NAMALWA (cell line): ENCODE measurements at regions not wholly inside any gene's neighbourhood (a gene's known extent, or its start where the extent isn't known, plus 50 kb on each side); places are given as distances from the start of the nearest gene placed in this dataset.

Experiments
- DNase-seq: peaks from one replicate; pipeline ENCODE4 v3.0.0-alpha.2; 2015; ENCODE audit warnings: low spot score

- no peak for DNase-seq
Measured at GRCh38 chr12:97324471-97324870, 138.1 kb upstream of the RMST start.

GRCh38 chr12:97335115-97335514 is 127.5 kb upstream of the RMST start:
- no peak for DNase-seq

GRCh38 chr12:97336900-97337751 is 125.5 kb upstream of the RMST start:
- DNase-seq, result no peak

DNA sequence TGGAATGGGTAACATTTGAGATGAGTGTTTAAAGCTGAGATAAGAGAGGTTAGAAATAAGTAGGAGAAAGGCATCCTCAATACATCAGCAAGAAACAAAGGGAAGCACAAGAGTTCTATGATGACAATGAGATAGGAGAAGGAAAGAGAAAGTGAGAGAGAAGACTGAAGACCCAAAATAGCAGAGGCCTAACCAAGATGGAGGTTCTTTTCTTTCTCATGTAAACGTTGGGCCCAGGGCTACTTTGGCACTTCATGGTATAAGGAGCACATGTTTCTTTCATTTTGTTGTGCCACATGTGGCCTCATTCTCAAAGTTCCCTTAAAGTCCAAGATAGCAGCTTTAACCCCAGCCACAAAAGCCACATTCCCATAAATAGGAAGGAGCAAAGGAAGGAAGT is 120.5 kb upstream of the RMST start:
- DNase-seq, result no peak

DNA sequence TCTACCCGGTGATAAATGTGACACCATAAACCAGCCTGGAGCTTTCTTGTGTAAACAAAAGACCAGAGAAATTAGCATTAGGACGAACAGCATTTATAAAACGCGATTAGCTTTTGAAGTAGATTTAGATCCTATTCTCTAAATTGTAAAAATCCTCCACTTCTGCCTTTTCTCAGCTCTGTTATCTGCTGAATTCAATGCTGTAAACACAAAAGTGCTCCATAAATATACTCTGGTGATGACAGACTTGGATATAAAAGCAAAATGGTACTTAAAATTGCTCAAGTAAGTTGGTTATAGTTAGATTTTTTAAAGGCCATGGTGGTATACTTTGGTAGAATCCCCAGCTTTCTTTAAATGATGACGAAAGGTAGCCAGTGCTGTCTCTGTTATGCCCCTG is 114.6 kb upstream of the RMST start:
- no peak for DNase-seq

DNA sequence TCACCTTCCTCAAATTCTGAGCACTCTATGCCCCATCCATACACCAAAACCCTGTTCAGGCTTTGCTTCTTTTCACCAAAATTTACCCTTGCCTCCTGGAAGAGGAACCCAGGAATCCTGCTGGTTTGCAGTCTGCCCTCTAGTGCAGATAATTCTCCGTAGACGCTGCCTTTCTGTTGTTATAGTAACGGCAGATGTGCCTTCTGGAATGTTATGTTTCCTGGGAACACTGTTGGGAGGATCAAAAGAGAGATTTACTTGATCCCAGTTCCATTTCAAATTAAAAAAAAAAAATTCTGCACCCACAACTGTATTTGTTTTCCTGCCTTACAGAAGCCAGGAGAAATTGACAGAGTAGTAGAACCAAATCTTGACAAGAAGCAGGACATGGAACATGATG is 104.2 kb upstream of the RMST start:
- no peak for DNase-seq

DNA sequence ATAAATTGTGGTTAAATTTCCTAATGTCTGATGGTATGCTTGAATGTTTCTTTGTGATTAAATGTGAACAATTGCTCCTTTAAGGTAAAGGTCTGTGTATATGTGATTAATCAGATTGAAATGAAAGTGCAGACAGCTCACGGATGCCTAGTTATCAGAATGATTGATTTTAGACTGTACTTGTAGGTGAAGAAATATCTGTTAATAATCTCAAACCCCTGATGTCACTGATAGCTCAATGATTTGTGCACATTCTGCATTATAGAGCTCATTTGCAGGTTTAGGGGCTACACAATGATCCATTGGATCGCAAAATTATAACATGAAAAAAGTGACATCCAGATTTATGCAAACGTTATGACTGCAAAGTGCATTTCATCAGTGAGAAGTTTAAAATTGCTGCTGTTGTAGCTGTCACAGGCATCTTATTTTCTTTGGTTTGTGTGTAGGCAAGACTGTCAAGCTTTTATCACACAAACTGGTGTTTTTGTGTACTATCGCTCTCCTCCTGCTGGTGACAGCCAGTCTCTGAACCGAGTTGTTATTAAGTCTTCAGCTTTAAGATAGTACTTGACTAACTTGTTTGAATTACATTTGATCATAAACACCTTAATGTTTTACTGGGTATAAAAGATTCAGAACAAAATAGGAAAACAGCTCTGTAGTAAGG is 103.4 kb upstream of the RMST start:
- DNase-seq, result no peak

DNA sequence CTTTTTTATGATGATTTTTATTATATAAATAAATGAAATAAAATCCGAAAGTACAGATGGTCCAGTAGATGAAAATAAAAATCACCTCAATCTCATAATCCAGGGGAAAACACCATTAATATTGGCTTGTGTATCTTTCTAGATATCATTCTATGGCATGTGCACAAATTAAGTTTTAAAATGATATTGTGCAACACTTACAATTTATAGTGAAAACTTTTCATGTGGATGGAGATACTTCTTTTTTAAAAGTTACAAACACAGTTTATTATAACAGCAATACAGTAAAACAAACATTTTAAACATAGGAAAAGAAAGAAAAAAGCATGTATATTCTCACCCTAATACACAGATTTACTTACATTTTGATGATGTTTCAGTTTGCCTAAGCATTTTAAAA is 98.9 kb upstream of the RMST start:
- DNase-seq, result no peak

GRCh38 chr12:97368462-97369163 is 94.0 kb upstream of the RMST start:
- no peak for DNase-seq

DNA sequence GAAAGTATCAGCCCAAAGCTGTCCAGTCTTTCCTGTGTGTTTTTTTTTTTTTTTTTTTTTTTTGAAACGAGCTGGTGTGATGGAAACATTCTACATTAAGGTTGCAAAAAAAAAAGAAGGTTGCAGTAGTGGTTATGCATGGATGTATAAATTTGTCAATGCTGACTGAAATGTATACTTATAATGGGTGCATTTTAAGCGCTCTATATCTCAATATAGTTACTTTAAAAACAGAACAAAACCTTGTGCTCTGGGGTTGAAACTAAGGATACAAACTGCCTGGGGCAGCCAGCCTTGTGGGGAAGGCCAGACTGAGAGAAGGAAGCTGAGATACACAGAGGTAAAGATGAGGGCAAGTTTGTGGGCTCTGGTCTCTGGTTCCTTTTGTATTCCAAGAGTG is 87.3 kb upstream of the RMST start:
- DNase-seq, result no peak

DNA sequence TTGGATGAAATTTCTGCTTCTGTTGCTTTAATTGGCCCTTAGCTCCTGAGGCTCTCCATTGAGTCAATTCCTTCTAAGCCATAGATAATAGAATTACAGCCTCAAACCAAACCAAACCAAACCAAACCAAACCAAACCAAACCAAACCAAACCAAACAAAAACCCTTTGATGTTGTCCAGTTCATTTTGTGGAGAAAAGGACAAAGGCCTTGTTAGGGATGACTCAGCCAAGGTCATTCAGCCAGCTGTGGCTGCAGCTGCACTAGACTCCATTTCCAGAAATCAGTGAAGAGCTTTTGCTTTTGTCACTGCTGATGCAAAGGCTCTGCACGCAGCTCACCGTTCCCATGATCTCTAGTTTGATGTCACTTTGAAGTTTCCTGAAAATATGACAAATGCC is 82.2 kb upstream of the RMST start:
- no peak for DNase-seq

DNA sequence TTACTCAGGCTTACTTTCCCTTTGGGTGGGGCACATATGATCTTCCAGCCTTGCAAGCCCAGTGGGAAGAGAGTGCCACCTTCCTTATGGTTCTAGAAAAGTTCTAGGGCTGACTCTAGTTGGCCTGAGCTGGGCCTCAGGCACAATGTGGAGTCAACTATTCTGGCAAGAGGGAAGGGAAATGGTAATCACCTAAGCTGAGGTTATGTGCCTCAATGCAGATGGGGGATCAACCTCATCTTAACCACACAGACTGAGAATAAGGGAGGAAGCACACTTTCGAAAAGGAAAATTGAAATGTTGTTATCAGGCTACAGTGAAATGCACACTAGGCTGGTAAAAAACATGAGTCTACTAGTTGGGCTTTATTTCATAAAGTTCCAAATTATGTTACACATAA is 77.5 kb upstream of the RMST start:
- no peak for DNase-seq

GRCh38 chr12:97386133-97386581 is 76.4 kb upstream of the RMST start:
- DNase-seq, result no peak

DNA sequence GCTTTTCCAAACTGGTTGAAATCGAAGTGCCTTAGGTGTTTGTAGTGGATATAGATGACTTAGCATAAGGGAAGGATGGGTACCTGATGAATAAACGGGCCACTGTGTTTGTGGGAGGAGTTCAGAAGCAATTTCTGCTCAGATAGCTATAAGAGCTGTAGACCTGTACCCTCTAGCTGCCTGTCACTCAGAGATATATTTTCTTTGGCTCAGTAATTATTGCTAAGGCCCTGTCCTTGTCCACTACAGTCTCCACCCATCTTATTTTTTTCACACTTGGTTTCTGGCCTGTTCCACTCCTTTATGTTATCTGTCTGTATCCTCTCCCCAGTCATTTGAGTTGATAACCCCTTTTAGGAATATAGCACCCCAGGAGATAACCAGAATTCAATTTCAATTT is 74.8 kb upstream of the RMST start:
- DNase-seq, result no peak

- DNase-seq, result no peak
Measured at GRCh38 chr12:97394657-97395056, 67.9 kb upstream of the RMST start.

DNA sequence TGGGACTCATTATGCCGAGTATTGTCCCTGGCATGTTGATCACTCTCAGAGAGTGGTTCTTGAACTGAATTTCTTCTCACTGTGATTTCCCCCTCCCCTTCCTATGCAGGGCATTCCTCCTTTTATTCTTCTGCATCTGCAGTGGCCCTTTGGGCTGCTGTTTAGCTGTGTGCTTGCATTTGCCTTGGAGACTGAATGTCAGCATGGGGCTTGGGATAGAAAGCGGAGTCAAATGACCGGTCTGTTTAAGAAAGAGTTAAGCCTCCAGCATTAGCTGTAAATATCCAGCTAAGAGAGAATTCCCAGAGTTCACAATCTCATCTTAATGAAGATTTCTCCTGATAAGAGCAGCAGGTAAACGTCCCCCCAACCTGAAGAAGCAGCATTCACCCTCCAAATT is 65.6 kb upstream of the RMST start:
- no peak for DNase-seq

- DNase-seq, result no peak
Measured at GRCh38 chr12:97398704-97399103, 63.9 kb upstream of the RMST start.

GRCh38 chr12:97404093-97404492 is 58.5 kb upstream of the RMST start:
- no peak for DNase-seq

DNA sequence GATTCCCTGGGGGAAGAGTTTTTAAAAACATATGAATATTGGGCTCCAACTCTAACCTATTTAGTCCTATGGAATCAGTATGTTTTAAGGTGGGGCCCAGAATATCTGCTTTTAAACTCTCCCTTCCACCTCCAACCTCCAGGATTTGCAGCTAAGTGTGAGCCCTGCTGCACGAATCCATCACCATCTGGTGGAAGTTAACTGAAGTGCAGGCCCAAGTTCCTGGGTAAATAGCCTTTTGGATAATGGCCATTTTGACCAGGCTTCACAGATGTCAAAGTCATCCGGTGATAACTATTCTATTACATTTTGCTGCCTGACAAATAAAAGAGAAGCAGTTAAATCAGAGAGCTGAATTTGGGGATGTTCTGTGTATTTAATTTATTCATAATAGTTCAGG is 58.1 kb upstream of the RMST start:
- DNase-seq, result peak; percentile 53

DNA sequence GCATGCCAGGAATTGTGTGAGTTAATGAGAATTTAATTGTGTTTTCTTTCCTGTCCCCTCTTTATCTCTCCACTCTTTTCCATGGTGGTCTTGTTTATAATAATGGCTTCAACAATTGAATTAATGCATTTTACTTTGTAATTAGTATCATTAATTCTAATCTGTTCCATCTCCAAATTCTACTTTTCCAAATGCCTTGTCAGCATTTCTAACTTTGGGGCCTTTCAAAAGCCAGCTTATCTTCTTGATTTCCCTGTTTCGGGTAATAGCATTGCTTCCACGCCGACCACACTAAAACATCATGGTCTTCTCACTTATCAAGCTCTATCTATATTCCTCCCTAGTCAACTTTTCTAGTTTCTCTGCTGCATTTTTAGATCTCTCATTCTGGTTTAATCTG is 54.2 kb upstream of the RMST start:
- DNase-seq, result no peak

DNA sequence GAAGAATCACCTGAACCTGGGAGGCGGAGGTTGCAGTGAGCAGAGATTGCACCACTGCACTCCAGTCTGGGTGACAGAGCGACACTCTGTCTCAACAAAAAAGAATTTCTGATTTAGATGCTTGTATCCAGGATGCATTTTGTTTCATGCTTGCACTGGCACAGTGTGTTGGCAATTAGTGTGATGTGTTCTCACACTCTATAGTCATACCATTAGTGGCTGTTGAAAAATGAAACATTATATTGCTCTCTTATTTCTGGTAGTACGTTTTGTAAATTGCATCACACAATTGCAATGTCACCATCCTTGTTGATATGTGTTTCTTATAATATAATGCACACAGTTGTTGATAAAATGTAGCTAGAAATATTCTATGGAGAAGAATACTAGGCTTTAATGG is 51.3 kb upstream of the RMST start:
- DNase-seq, result no peak
